Sigmoid colon (tissue), 6 donors: ENCODE measurements at regions not wholly inside any gene's neighbourhood (a gene's known extent, or its start where the extent isn't known, plus 50 kb on each side); places are given as distances from the start of the nearest gene placed in this dataset.

ENCODE experiments used
- DNase-seq: peaks from one replicate; pipeline ENCODE4 v3.0.0-alpha.2; 2019
- H3K27ac ChIP-seq, 4 donors: fragments of 200-600 bp; sonication (generic); one replicate each; pipeline ENCODE4 v1.5.1; 2016 to 2019; ENCODE audit warnings: mild to moderate bottlenecking in 1 of 4
- H3K27me3 ChIP-seq, 3 donors: fragments of 200-600 bp; sonication (generic); one replicate each; pipeline ENCODE4 v1.5.1; 2019; ENCODE audit warnings: mild to moderate bottlenecking in 1 of 3
- H3K36me3 ChIP-seq, 4 donors: fragments of 200-600 bp; sonication (generic); one replicate each; pipeline ENCODE4 v1.5.1; 2016 to 2019
- H3K4me1 ChIP-seq, 4 donors: fragments of 200-600 bp; sonication (generic); one replicate each; pipeline ENCODE4 v1.5.1; 2017 to 2019
- H3K4me3 ChIP-seq, 4 donors: fragments of 200-600 bp; sonication (generic); one replicate each; pipeline ENCODE4 v1.5.1; 2017 to 2019; ENCODE audit warnings: mild to moderate bottlenecking in 2 of 4, moderate library complexity in 1 of 4
- H3K9me3 ChIP-seq, 4 donors: fragments of 200-600 bp in 3 of 4; sonication (generic) in 3 of 4; one replicate each; pipeline versions ENCODE4 v1.5.1 to v1.6.1; 2013 to 2019
- EP300 ChIP-seq, 4 donors: sonication (generic); formaldehyde crosslinking; IDR thresholded peaks; one replicate each; pipeline ENCODE4 v1.6.1; 2017; ENCODE audit warnings: antibody characterized with exemption in 4 of 4
- POLR2A ChIP-seq, 2 donors: fragments of 450-650 bp; IDR thresholded peaks; one replicate each; pipeline ENCODE4 v1.6.1; 2016; ENCODE audit warnings: antibody characterized with exemption in 2 of 2, mild to moderate bottlenecking in 2 of 2, moderate library complexity in 2 of 2
- POLR2AphosphoS5 ChIP-seq, 4 donors: sonication (generic); formaldehyde crosslinking; IDR thresholded peaks; one replicate each; pipeline ENCODE4 v1.6.1; 2017; ENCODE audit warnings: antibody characterized with exemption in 4 of 4
- WGBS, 2 donors: extraction: QIAGEN DNeasy Blood & Tissue Kit; methylation state at CpG; one replicate each; pipeline ENCODE4 v1.1.7; 2013; 5-methylcytosine and 5-hydroxymethylcytosine counted together
- intact Hi-C: fragments of 100-400 bp; cut with DNase I; formaldehyde crosslinking; loops from one replicate; pipeline ENCODE4 v1.15.1; 2023
- TF ChIP-seq, protein P1 (sequence below), 4 experiments: fragments of 450-650 bp in 3 of 4; fragments of 200-600 bp in 1 of 4; IDR thresholded peaks; one replicate each; pipeline ENCODE4 v1.5.1; 2016 to 2019; ENCODE audit warnings: antibody characterized with exemption in 4 of 4, mild to moderate bottlenecking in 3 of 4, moderate library complexity in 2 of 4
- donor health status: healthy with polysubstance abuse.
- donor health status: healthy.

GRCh38 chr12:124641591-124641990, 74.2 kb upstream of the NCOR2 start:
- H3K27ac ChIP-seq: no peak overlapping the region
- no peak for DNase-seq
- no peak for TF ChIP-seq POLR2A (IDR thresholded peaks at IDR 0.05)
- TF ChIP-seq, protein P1, sequence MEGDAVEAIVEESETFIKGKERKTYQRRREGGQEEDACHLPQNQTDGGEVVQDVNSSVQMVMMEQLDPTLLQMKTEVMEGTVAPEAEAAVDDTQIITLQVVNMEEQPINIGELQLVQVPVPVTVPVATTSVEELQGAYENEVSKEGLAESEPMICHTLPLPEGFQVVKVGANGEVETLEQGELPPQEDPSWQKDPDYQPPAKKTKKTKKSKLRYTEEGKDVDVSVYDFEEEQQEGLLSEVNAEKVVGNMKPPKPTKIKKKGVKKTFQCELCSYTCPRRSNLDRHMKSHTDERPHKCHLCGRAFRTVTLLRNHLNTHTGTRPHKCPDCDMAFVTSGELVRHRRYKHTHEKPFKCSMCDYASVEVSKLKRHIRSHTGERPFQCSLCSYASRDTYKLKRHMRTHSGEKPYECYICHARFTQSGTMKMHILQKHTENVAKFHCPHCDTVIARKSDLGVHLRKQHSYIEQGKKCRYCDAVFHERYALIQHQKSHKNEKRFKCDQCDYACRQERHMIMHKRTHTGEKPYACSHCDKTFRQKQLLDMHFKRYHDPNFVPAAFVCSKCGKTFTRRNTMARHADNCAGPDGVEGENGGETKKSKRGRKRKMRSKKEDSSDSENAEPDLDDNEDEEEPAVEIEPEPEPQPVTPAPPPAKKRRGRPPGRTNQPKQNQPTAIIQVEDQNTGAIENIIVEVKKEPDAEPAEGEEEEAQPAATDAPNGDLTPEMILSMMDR (IDR thresholded peaks at IDR 0.05): no peak
- no peak for TF ChIP-seq POLR2AphosphoS5 (IDR thresholded peaks at IDR 0.05)
- no peak for TF ChIP-seq EP300 (IDR thresholded peaks at IDR 0.05)
- no peaks in the 10 kb centered on the region for H3K9me3 ChIP-seq
- H3K27me3 ChIP-seq: no peaks in the 10 kb centered on the region
- WGBS, 2 donors: 93 to 94% methylated on average over 6 of the region's 6 CpGs
- peaks cover 0 to 35% (median 24%) of the 10 kb centered on the region in 4 donors for H3K4me1 ChIP-seq
- H3K4me3 ChIP-seq: no peak overlapping the region
- intact Hi-C loops: no loop called here
- no peaks in the 10 kb centered on the region for H3K36me3 ChIP-seq

DNA sequence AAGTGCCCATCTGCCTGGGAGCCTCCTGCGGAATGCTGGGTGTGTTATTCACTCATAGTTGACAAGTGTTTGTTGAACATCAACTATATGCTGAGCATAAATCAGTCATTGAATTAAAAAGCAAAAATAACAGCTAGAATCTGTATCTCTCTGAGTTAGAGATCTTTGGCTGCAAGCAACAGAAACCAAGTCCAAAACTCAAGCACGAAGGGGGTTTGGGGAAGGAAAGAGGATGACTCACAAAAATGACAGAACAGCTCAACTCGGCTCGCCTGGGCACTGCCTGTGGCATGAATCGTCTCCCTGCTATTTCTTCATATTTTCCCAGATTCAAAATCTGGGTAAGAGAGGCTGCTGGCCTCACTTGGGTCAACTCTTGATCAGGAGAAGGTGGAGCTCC, 72.6 kb upstream of the NCOR2 start:
- no peak for DNase-seq
- Histone ChIP-seq H3K4me1 (peaks cover 0 to 28% (median 24%) of the 10 kb centered on the region in 4 donors), H3K27me3 (no peaks in the 10 kb centered on the region), H3K36me3 (no peaks in the 10 kb centered on the region), H3K9me3 (no peaks in the 10 kb centered on the region), H3K4me3 (no peak overlapping the region), H3K27ac (peak overlapping the region in 1 of 4 donors; percentile 33)
- intact Hi-C loops: no loop called here
- WGBS, 2 donors: 70 to 80% methylated on average over 5 of the region's 5 CpGs
- TF ChIP-seq EP300 (IDR thresholded peaks at IDR 0.05) (no peak), POLR2AphosphoS5 (IDR thresholded peaks at IDR 0.05) (no peak), POLR2A (IDR thresholded peaks at IDR 0.05) (no peak)
- TF ChIP-seq, protein P1 (IDR thresholded peaks at IDR 0.05): no peak

DNA sequence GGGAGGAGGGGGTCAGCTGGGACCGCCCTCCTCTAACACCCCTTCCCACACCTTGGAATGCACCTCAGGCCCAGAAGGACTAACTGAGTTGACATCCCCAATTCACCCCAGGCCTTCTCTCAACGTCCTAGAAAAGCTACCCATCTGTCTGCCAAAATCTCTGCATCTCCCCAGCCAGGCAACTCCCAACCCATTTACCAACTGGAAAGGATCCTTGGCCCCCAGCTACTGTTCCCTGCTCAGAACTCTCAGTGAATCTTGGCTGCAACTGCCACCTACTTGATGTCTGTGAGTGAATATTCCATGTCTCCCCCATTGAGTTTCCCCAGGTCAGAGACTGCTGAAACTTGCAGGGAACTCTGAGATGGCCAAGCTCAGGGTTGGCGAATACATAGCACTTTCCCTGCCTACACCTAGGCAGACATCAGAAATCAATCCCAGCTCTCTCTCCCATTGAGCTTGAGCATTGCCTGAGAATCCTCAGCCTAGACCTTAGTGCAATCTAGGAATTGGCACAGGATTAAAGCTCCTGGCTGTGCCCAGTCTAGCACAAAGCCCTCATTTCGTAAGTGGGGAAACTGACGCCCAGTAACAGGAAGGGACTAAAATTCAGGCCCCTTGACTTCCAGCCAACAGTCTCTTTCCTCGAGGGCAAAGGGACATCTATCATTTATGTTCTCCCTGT, 71.9 kb upstream of the NCOR2 start:
- DNase-seq: no peak
- TF ChIP-seq POLR2A (IDR thresholded peaks at IDR 0.05): no peak
- no peak for TF ChIP-seq POLR2AphosphoS5 (IDR thresholded peaks at IDR 0.05)
- TF ChIP-seq, protein P1 (IDR thresholded peaks at IDR 0.05): no peak
- TF ChIP-seq EP300 (IDR thresholded peaks at IDR 0.05): no peak
- Histone ChIP-seq H3K4me1 (peaks cover 0 to 28% (median 24%) of the 10 kb centered on the region in 4 donors), H3K36me3 (no peaks in the 10 kb centered on the region), H3K27ac (peak overlapping the region in 1 of 4 donors; percentile 33), H3K4me3 (no peak overlapping the region), H3K9me3 (no peaks in the 10 kb centered on the region), H3K27me3 (no peaks in the 10 kb centered on the region)
- 73 to 82% methylated on average over 6 of the region's 6 CpGs for WGBS, 2 donors
- intact Hi-C loops: no loop called here

DNA sequence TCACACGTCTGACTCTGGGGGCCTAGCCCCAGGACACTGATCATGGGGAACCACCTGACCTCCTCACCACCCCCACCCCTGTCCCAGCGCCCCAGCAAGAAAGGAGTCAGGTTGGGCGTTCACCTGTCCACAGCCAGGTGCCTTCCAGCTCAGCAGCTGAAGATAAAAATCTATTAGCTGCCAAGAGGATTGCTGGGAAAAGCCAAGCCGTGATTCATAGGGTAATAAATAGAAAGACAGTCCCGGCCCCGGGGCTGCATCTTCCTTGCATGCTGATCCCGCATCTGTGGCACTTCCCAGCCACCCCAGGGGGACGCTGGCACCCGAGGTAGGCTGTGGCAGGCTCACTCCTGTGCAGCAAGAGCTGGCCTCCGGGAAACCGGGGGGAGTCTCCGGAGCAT, 70.2 kb upstream of the NCOR2 start:
- intact Hi-C loops: no loop called here

More for the DNA sequence above, 70.2 kb upstream of the NCOR2 start:
- TF ChIP-seq, protein P1 (IDR thresholded peaks at IDR 0.05): no peak
- TF ChIP-seq EP300 (IDR thresholded peaks at IDR 0.05): no peak
- no peak for TF ChIP-seq POLR2A (IDR thresholded peaks at IDR 0.05)
- TF ChIP-seq POLR2AphosphoS5 (IDR thresholded peaks at IDR 0.05): no peak
- peaks cover 0 to 31% (median 24%) of the 10 kb centered on the region in 4 donors for H3K4me1 ChIP-seq
- no peaks in the 10 kb centered on the region for H3K36me3 ChIP-seq
- no peak for DNase-seq
- WGBS, 2 donors: 38 to 71% methylated on average over 12 of the region's 12 CpGs
- peak overlapping the region in 1 of 4 donors; percentile 79 for H3K27ac ChIP-seq
- no peak overlapping the region for H3K4me3 ChIP-seq
- H3K9me3 ChIP-seq: no peaks in the 10 kb centered on the region
- H3K27me3 ChIP-seq: no peaks in the 10 kb centered on the region
